ENCODE measurements at regions not wholly inside any gene's neighbourhood (a gene's known extent, or its start where the extent isn't known, plus 50 kb on each side); places are given as distances from the start of the nearest gene placed in this dataset.

- H3K4me3 Mint-ChIP-seq (ENCODE audit: unreplicated experiment), result no peak overlapping the region
- no peaks in the 10 kb centered on the region for H3K9me3 Mint-ChIP-seq (ENCODE audit: unreplicated experiment)
- H3K27me3 Mint-ChIP-seq (ENCODE audit: unreplicated experiment), result no peaks in the 10 kb centered on the region
- no peaks in the 10 kb centered on the region for H3K4me1 Mint-ChIP-seq (ENCODE audit: unreplicated experiment)
- DNase-seq (ENCODE audit: low spot score), result no peak
- TF ChIP-seq CTCF (IDR thresholded peaks at IDR 0.05; ENCODE audit: unreplicated experiment), result no peak
- H3K36me3 Mint-ChIP-seq (ENCODE audit: low read depth, unreplicated experiment), result no peaks in the 10 kb centered on the region
- H3K27ac Mint-ChIP-seq (ENCODE audit: unreplicated experiment), result no peak overlapping the region
These were observed 130.0 kb upstream of the MAP9 start for GRCh38 chr4:155506745-155507144.

- Mint-ChIP-seq H3K4me3 (ENCODE audit: unreplicated experiment) (no peak overlapping the region), H3K9me3 (ENCODE audit: unreplicated experiment) (no peaks in the 10 kb centered on the region), H3K36me3 (ENCODE audit: low read depth, unreplicated experiment) (no peaks in the 10 kb centered on the region), H3K27me3 (ENCODE audit: unreplicated experiment) (no peaks in the 10 kb centered on the region), H3K27ac (ENCODE audit: unreplicated experiment) (no peak overlapping the region), H3K4me1 (ENCODE audit: unreplicated experiment) (no peaks in the 10 kb centered on the region)
- TF ChIP-seq CTCF (IDR thresholded peaks at IDR 0.05; ENCODE audit: unreplicated experiment), result no peak
- no peak for DNase-seq (ENCODE audit: low spot score)
These were observed 128.6 kb upstream of the MAP9 start for GRCh38 chr4:155505321-155505720.

GRCh38 chr4:155497306-155497705 is 120.5 kb upstream of the MAP9 start:
- H3K27me3 Mint-ChIP-seq (ENCODE audit: unreplicated experiment), result no peaks in the 10 kb centered on the region
- H3K9me3 Mint-ChIP-seq (ENCODE audit: unreplicated experiment), result no peaks in the 10 kb centered on the region
- H3K36me3 Mint-ChIP-seq (ENCODE audit: low read depth, unreplicated experiment), result no peaks in the 10 kb centered on the region
- no peak for TF ChIP-seq CTCF (IDR thresholded peaks at IDR 0.05; ENCODE audit: unreplicated experiment)
- H3K4me3 Mint-ChIP-seq (ENCODE audit: unreplicated experiment), result no peak overlapping the region
- no peak overlapping the region for H3K27ac Mint-ChIP-seq (ENCODE audit: unreplicated experiment)
- no peaks in the 10 kb centered on the region for H3K4me1 Mint-ChIP-seq (ENCODE audit: unreplicated experiment)
- DNase-seq (ENCODE audit: low spot score), result no peak

GRCh38 chr4:155496294-155496626 is 119.5 kb upstream of the MAP9 start:
- Mint-ChIP-seq H3K4me3 (ENCODE audit: unreplicated experiment) (no peak overlapping the region), H3K9me3 (ENCODE audit: unreplicated experiment) (no peaks in the 10 kb centered on the region), H3K27ac (ENCODE audit: unreplicated experiment) (no peak overlapping the region), H3K27me3 (ENCODE audit: unreplicated experiment) (no peaks in the 10 kb centered on the region), H3K36me3 (ENCODE audit: low read depth, unreplicated experiment) (no peaks in the 10 kb centered on the region), H3K4me1 (ENCODE audit: unreplicated experiment) (no peaks in the 10 kb centered on the region)
- TF ChIP-seq CTCF (IDR thresholded peaks at IDR 0.05; ENCODE audit: unreplicated experiment), result no peak
- no peak for DNase-seq (ENCODE audit: low spot score)

- no peaks in the 10 kb centered on the region for H3K27me3 Mint-ChIP-seq (ENCODE audit: unreplicated experiment)
These were observed 119.0 kb upstream of the MAP9 start for GRCh38 chr4:155495572-155496293.

More at GRCh38 chr4:155495572-155496293, 119.0 kb upstream of the MAP9 start:
- H3K4me1 Mint-ChIP-seq (ENCODE audit: unreplicated experiment), result no peaks in the 10 kb centered on the region
- no peak overlapping the region for H3K4me3 Mint-ChIP-seq (ENCODE audit: unreplicated experiment)
- H3K9me3 Mint-ChIP-seq (ENCODE audit: unreplicated experiment), result no peaks in the 10 kb centered on the region
- DNase-seq (ENCODE audit: low spot score), result no peak
- TF ChIP-seq CTCF (IDR thresholded peaks at IDR 0.05; ENCODE audit: unreplicated experiment), result no peak
- H3K27ac Mint-ChIP-seq (ENCODE audit: unreplicated experiment), result no peak overlapping the region
- H3K36me3 Mint-ChIP-seq (ENCODE audit: low read depth, unreplicated experiment), result no peaks in the 10 kb centered on the region
